B cell (primary cell): ENCODE measurements at regions not wholly inside any gene's neighbourhood (a gene's known extent, or its start where the extent isn't known, plus 50 kb on each side); places are given as distances from the start of the nearest gene placed in this dataset.

Experiments
- ATAC-seq: fragments of 200-7000 bp; cut with Tn5 transposase; one replicate; pipeline ENCODE4 v1.10.0; 2021; ENCODE audit warnings: low read depth, mild to moderate bottlenecking, moderate number of reproducible peaks, moderate library complexity
- CTCF ChIA-PET: fragments of 350-600 bp; sonication (Branson Sonifier 250); formaldehyde crosslinking; loops from one replicate; lab custom pipeline; 2021; ENCODE audit warnings: antibody characterized with exemption, inconsistent platforms; lab: Charles Lee
- POLR2A ChIA-PET: fragments of 350-600 bp; sonication (Branson Sonifier 250); formaldehyde crosslinking; loops from one replicate; lab custom pipeline; 2021; ENCODE audit warnings: antibody characterized with exemption; lab: Charles Lee
- DNase-seq: peaks from one replicate; pipeline ENCODE4 v3.0.0; 2013
- H2AFZ ChIP-seq: 2 replicates; pipeline ENCODE4 v1.6.1; 2012; ENCODE audit warnings: mild to moderate bottlenecking, low read depth, low read length; ENCODE audit not compliant: insufficient read depth, poor library complexity, severe bottlenecking
- H3K27ac ChIP-seq, 2 donors: 1 replicate in 1 of 2; 2 replicates in 1 of 2; pipeline ENCODE4 v1.5.1; 2012 to 2013; ENCODE audit warnings: low read length in 2 of 2, mild to moderate bottlenecking in 2 of 2, moderate library complexity in 1 of 2
- H3K27me3 ChIP-seq, 4 experiments: fragments of 200-600 bp in 1 of 4; sonication (generic) in 1 of 4; replicated peaks in 1 of 4; 1 replicate in 2 of 4; 2 replicates in 2 of 4; pipeline versions ENCODE4 v1.6.1 to v1.7.0; 2013 to 2016; ENCODE audit warnings: low read length in 3 of 4, mild to moderate bottlenecking in 2 of 4, mixed read lengths in 1 of 4, moderate library complexity in 1 of 4; ENCODE audit not compliant: insufficient read depth in 4 of 4, control insufficient read depth in 3 of 4; ENCODE audit errors: control extremely low read depth in 1 of 4
- H3K36me3 ChIP-seq, 2 experiments: replicated peaks in 1 of 2; 1 replicate in 1 of 2; 2 replicates in 1 of 2; pipeline versions ENCODE4 v1.6.1 to v1.7.1; 2013; ENCODE audit warnings: low read length in 1 of 2; ENCODE audit not compliant: insufficient read depth in 2 of 2, control insufficient read depth in 1 of 2; ENCODE audit errors: control extremely low read depth in 1 of 2, extremely low read depth in 1 of 2
- H3K4me1 ChIP-seq, 2 donors: fragments of 200-600 bp in 1 of 2; sonication (generic) in 1 of 2; 1 replicate in 1 of 2; 2 replicates in 1 of 2; pipeline versions ENCODE4 v1.5.1 to v1.6.1; 2013 to 2017; ENCODE audit warnings: low read length in 2 of 2; ENCODE audit not compliant: control insufficient read depth in 2 of 2, insufficient read depth in 2 of 2
- H3K4me2 ChIP-seq: replicated peaks from 2 replicates; pipeline ENCODE3; 2012; ENCODE audit warnings: mild to moderate bottlenecking, low read depth, low read length; ENCODE audit not compliant: poor library complexity, severe bottlenecking
- H3K4me3 ChIP-seq, 5 experiments: fragments of 200-600 bp in 1 of 5; sonication (generic) in 1 of 5; 1 replicate in 3 of 5; 2 replicates in 2 of 5; pipeline versions ENCODE4 v1.5.1 to v1.7.0; 2011 to 2016; ENCODE audit warnings: low read length in 4 of 5, mild to moderate bottlenecking in 4 of 5, low read depth in 2 of 5, control low read depth in 1 of 5, moderate library complexity in 1 of 5; ENCODE audit not compliant: insufficient read depth in 1 of 5; ENCODE audit errors: control extremely low read depth in 1 of 5, extremely low read depth in 1 of 5
- H3K79me2 ChIP-seq: fragments of 200-600 bp; sonication (generic); one replicate; pipeline ENCODE4 v1.6.0; 2016; ENCODE audit warnings: low read length; ENCODE audit not compliant: control insufficient read depth, insufficient read depth
- H3K9ac ChIP-seq: fragments of 200-600 bp; sonication (generic); 2 replicates; pipeline ENCODE4 v1.6.1; 2017; ENCODE audit warnings: mild to moderate bottlenecking, low read length, moderate library complexity
- H3K9me3 ChIP-seq, 3 donors: one replicate each; pipeline versions ENCODE4 v1.6.1 to v1.7.1; 2013; ENCODE audit warnings: low read length in 2 of 3; ENCODE audit not compliant: control insufficient read depth in 2 of 3, insufficient read depth in 1 of 3; ENCODE audit errors: control extremely low read depth in 1 of 3
- H4K20me1 ChIP-seq: 2 replicates; pipeline ENCODE4 v1.6.0; 2012; ENCODE audit warnings: mild to moderate bottlenecking, low read length; ENCODE audit not compliant: insufficient read depth, control insufficient read depth, poor library complexity, severe bottlenecking
- H3K27ac Mint-ChIP-seq: one replicate; pipeline ENCODE4 v1.8.0; 2021; ENCODE audit warnings: mixed read lengths
- H3K27me3 Mint-ChIP-seq: one replicate; pipeline ENCODE4 v1.8.0; 2021; ENCODE audit warnings: mixed read lengths
- H3K4me1 Mint-ChIP-seq: one replicate; pipeline ENCODE4 v1.8.0; 2021; ENCODE audit warnings: mixed read lengths
- H3K4me3 Mint-ChIP-seq: one replicate; pipeline ENCODE4 v1.8.0; 2021; ENCODE audit warnings: mixed read lengths
- H3K9me3 Mint-ChIP-seq: one replicate; pipeline ENCODE4 v1.8.0; 2022; ENCODE audit warnings: mixed read lengths; ENCODE audit not compliant: insufficient read depth
- EZH2 ChIP-seq: IDR thresholded peaks from 2 replicates; pipeline ENCODE4 v1.6.1; 2012; ENCODE audit warnings: borderline replicate concordance, low read depth, mild to moderate bottlenecking, moderate library complexity, low read length; ENCODE audit not compliant: insufficient read depth, poor library complexity, severe bottlenecking
- WGBS: methylation state at CpG from one replicate; pipeline ENCODE4 v1.1.5; 2013; ENCODE audit warnings: missing lambda C conversion rate; ENCODE audit not compliant: insufficient coverage; 5-methylcytosine and 5-hydroxymethylcytosine counted together
- intact Hi-C: fragments of 100-400 bp; cut with micrococcal nuclease; formaldehyde crosslinking; loops from one replicate; pipeline ENCODE4 v1.10.0; 2022
- TF ChIP-seq, protein P1 (sequence below): fragments of 200-600 bp; IDR thresholded peaks from one replicate; pipeline ENCODE4 v1.8.0; 2022; ENCODE audit warnings: antibody characterized with exemption, mild to moderate bottlenecking

GRCh38 chr1:218514689-218515088 lies 169.6 kb downstream of the TGFB2 start:
- H3K4me2 ChIP-seq, result no peak overlapping the region
- no peaks in the 10 kb centered on the region for H4K20me1 ChIP-seq
- Mint-ChIP-seq H3K9me3 (no peaks in the 10 kb centered on the region), H3K4me3 (no peak overlapping the region), H3K27me3 (peaks cover 3% of the 10 kb centered on the region), H3K27ac (no peak overlapping the region), H3K4me1 (peaks cover 11% of the 10 kb centered on the region)
- no peak for ATAC-seq
- no peaks in the 10 kb centered on the region for H3K36me3 ChIP-seq
- POLR2A ChIA-PET, result no interaction called here
- TF ChIP-seq EZH2, result no peak
- TF ChIP-seq, protein P1, sequence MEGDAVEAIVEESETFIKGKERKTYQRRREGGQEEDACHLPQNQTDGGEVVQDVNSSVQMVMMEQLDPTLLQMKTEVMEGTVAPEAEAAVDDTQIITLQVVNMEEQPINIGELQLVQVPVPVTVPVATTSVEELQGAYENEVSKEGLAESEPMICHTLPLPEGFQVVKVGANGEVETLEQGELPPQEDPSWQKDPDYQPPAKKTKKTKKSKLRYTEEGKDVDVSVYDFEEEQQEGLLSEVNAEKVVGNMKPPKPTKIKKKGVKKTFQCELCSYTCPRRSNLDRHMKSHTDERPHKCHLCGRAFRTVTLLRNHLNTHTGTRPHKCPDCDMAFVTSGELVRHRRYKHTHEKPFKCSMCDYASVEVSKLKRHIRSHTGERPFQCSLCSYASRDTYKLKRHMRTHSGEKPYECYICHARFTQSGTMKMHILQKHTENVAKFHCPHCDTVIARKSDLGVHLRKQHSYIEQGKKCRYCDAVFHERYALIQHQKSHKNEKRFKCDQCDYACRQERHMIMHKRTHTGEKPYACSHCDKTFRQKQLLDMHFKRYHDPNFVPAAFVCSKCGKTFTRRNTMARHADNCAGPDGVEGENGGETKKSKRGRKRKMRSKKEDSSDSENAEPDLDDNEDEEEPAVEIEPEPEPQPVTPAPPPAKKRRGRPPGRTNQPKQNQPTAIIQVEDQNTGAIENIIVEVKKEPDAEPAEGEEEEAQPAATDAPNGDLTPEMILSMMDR, result no peak
- H3K27ac ChIP-seq, result no peak overlapping the region
- H3K27me3 ChIP-seq, result peaks cover 0 to 3% (median 0%) of the 10 kb centered on the region in 4 experiments
- no peak overlapping the region for H3K9ac ChIP-seq
- no peak overlapping the region for H2AFZ ChIP-seq
- CTCF ChIA-PET, result no interaction called here
- no CpG with 5 or more reads among the region's 2 CpGs for WGBS
- H3K79me2 ChIP-seq, result no peaks in the 10 kb centered on the region
- H3K4me1 ChIP-seq, result peaks cover 0 to 12% of the 10 kb centered on the region in 2 donors
- DNase-seq, result no peak
- no peak overlapping the region for H3K4me3 ChIP-seq
- intact Hi-C loops, result loop anchor here (10.0 kb wide), 1 partner anchor 890 kb away; no protein-coding TSS in a partner anchor
- no peaks in the 10 kb centered on the region for H3K9me3 ChIP-seq

DNA sequence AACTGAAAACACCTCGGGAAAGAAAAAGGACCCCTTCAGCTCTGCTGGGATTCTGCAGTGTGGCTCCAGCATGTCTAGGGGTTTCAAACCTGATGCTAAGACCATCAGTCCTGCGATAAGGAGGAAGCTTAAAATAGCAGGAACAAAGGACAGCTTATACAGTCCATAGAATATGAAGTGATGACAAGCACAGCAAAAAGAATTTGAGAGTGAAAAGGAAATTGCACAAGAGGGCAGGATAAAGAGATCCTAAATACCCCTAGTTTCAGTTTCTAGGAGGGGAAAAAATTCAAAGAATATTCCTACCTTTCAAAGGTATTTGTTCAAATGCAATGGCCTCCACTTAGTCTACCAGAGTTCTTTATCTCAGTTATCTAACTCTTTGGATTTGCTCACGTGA lies 171.4 kb downstream of the TGFB2 start:
- H4K20me1 ChIP-seq, result no peaks in the 10 kb centered on the region
- peaks cover 0 to 5% (median 0%) of the 10 kb centered on the region in 4 experiments for H3K27me3 ChIP-seq
- H3K27ac ChIP-seq, result no peak overlapping the region
- no peak overlapping the region for H3K27ac Mint-ChIP-seq
- H3K4me1 Mint-ChIP-seq, result peaks cover 7% of the 10 kb centered on the region
- ChIA-PET CTCF (interaction anchor here (1.2 to 2.1 kb wide), 2 partner anchors 177 to 188 kb away, joined by 3 to 5 read pairs; no protein-coding TSS in a partner anchor), POLR2A (no interaction called here)
- H3K27me3 Mint-ChIP-seq, result peaks cover 12% of the 10 kb centered on the region
- no peaks in the 10 kb centered on the region for H3K36me3 ChIP-seq
- intact Hi-C loops, result loop anchor here (10.0 kb wide), 1 partner anchor 888 kb away; no protein-coding TSS in a partner anchor
- no peak overlapping the region for H3K4me3 ChIP-seq
- TF ChIP-seq EZH2, result no peak
- TF ChIP-seq, protein P1, result no peak
- no peaks in the 10 kb centered on the region for H3K9me3 Mint-ChIP-seq
- no peaks in the 10 kb centered on the region for H3K9me3 ChIP-seq
- no peak overlapping the region for H3K9ac ChIP-seq
- no peak overlapping the region for H3K4me3 Mint-ChIP-seq
- no peak overlapping the region for H2AFZ ChIP-seq
- H3K4me1 ChIP-seq, result peaks cover 0 to 8% of the 10 kb centered on the region in 2 donors
- DNase-seq, result no peak
- H3K4me2 ChIP-seq, result no peak overlapping the region
- 69% methylated on average over 2 of the region's 3 CpGs for WGBS
- ATAC-seq, result no peak
- H3K79me2 ChIP-seq, result no peaks in the 10 kb centered on the region
